HUES48 (cell line): ENCODE measurements at regions not wholly inside any gene's neighbourhood (a gene's known extent, or its start where the extent isn't known, plus 50 kb on each side); places are given as distances from the start of the nearest gene placed in this dataset.

Experiments
- H3K27ac ChIP-seq: one replicate; pipeline ENCODE4 v1.7.0; 2013; ENCODE audit warnings: low read depth, low read length, inconsistent platforms
- H3K27me3 ChIP-seq: 2 replicates; pipeline ENCODE4 v1.6.1; 2013; ENCODE audit warnings: mild to moderate bottlenecking, low read length; ENCODE audit not compliant: control insufficient read depth, insufficient read depth
- H3K36me3 ChIP-seq: 2 replicates; pipeline ENCODE4 v1.6.1; 2013; ENCODE audit warnings: low read length; ENCODE audit not compliant: control insufficient read depth, insufficient read depth
- H3K4me1 ChIP-seq: 2 replicates; pipeline ENCODE4 v1.6.1; 2013; ENCODE audit warnings: mild to moderate bottlenecking, low read length; ENCODE audit not compliant: control insufficient read depth, insufficient read depth
- H3K4me3 ChIP-seq: 2 replicates; pipeline ENCODE4 v1.5.1; 2013; ENCODE audit warnings: mild to moderate bottlenecking, low read depth, low read length
- H3K9ac ChIP-seq: 2 replicates; pipeline ENCODE4 v1.6.1; 2013; ENCODE audit warnings: mild to moderate bottlenecking, low read depth, low read length, moderate library complexity
- H3K9me3 ChIP-seq: 2 replicates; pipeline ENCODE4 v1.6.1; 2013; ENCODE audit warnings: low read length; ENCODE audit not compliant: control insufficient read depth, insufficient read depth

DNA sequence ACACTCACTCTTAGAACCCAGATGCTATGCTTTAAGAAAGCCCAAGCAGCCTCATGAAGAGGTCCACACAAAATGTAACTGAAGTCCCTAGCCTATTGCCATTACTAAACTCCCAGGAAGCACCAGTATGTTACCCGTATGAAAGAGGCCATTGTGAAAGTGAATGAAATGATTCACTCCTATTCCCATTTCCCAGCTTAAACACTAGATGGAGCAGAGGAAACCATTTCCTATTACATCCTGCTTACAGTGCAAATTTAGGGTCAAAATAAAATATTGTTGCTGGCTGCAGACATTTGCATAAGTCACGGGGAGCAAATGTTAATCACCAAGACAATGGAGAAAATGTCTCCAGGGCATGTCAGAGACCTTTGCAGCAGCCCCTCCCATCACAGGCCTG lies 989.7 kb upstream of the CRIM1 start:
- Histone ChIP-seq H3K27me3 (no peaks in the 10 kb centered on the region), H3K4me3 (no peak overlapping the region), H3K27ac (no peak overlapping the region)

DNA sequence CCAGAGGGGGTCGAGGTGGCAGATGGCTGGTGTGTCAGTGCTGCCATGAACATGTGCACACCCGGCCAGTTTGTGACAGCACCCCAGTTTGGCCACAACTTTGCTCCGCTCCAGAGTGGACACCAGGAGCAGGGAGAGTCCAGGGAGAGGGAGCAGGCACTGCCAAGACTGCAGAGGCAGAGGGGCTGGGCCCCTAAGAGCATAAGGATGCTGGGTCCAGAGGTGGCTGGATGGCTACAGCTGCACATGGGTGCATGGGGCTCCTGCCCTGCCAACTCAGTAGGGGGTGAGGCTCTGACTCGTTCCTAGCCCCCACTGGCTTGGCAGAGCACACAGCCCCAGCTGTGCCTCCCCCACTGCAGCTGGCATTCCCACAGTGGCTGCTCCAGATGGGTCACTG lies 999.2 kb upstream of the CRIM1 start:
- Histone ChIP-seq H3K4me3 (no peak overlapping the region), H3K36me3 (no peaks in the 10 kb centered on the region), H3K9ac (no peak overlapping the region), H3K4me1 (no peaks in the 10 kb centered on the region), H3K27me3 (no peaks in the 10 kb centered on the region), H3K27ac (no peak overlapping the region), H3K9me3 (peaks cover 7% of the 10 kb centered on the region)

More for the DNA sequence above, 989.7 kb upstream of the CRIM1 start:
- Histone ChIP-seq H3K9ac (no peak overlapping the region), H3K9me3 (0 out of 2 replicates have a peak, but pooled peaks cover 4% of the 10 kb centered on the region), H3K4me1 (no peaks in the 10 kb centered on the region), H3K36me3 (no peaks in the 10 kb centered on the region)

DNA sequence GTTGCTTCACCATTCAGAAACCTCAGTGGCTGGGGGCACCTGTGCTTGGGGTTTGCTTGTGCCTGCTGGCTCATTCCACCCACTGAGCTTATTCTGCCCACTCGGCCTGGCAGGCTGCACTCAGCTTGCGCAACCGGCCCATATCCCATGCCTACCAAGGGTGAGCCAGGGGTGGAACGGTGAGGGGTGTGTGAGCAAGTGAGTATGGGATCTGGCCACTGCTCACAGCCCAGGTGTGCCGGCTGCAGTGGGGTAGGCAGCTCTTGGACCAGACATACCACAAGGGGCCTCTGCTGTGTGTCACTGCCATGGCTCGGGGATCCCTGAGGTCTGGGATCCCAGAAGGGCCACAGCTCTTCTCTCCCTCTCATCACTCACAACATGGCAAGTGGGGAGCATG lies 1000.5 kb upstream of the CRIM1 start:
- H3K36me3 ChIP-seq: no peaks in the 10 kb centered on the region
- no peak overlapping the region for H3K4me3 ChIP-seq
- H3K27ac ChIP-seq: no peak overlapping the region
- H3K4me1 ChIP-seq: no peaks in the 10 kb centered on the region
- peaks cover 7% of the 10 kb centered on the region for H3K9me3 ChIP-seq
- no peaks in the 10 kb centered on the region for H3K27me3 ChIP-seq
- no peak overlapping the region for H3K9ac ChIP-seq

DNA sequence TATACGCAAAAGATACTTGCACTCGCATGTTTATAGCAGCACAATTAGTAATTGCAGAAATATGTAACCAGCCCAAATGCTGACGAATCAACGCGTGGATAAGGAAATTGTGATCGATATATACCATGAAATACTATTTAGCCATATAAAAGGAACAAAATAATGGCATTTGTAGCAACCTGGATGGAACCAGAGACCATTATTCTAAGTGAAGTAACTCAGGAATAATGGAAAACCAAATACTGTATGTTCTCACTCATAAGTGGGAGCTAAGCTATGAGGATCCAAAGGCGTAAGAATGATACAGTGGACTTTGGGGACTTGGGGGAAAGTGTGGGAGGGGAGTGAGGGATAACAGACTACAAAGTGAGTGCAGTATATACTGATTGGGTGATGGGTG lies 1008.0 kb upstream of the CRIM1 start:
- Histone ChIP-seq H3K9ac (no peak overlapping the region), H3K27me3 (no peaks in the 10 kb centered on the region), H3K4me3 (no peak overlapping the region), H3K27ac (no peak overlapping the region), H3K36me3 (no peaks in the 10 kb centered on the region), H3K9me3 (no peaks in the 10 kb centered on the region), H3K4me1 (no peaks in the 10 kb centered on the region)

DNA sequence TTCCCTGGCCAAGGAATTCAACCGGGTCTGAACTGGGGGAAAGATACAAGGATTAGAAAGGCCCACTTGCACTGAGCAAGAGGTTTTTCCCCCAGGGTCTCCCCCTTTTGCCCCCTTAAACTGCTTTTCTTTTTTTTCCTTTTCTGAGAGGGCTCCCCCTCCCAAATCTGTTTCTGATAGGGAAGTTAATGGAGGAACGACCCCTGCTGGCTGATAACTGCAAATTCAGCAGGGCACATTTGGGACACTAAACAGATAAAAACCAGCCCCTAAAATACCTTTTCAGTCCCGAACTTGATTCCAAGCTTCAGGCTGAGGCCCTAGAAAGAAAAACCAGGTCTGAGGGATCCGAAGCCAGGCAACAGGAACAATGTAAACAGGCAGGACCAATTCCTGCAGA lies 1012.4 kb upstream of the CRIM1 start:
- no peak overlapping the region for H3K4me3 ChIP-seq
- H3K4me1 ChIP-seq: peaks cover 6% of the 10 kb centered on the region; the same call in 1 of the 2 replicates
- no peak overlapping the region for H3K9ac ChIP-seq
- no peaks in the 10 kb centered on the region for H3K27me3 ChIP-seq
- H3K9me3 ChIP-seq: no peaks in the 10 kb centered on the region; the same call in 1 of the 2 replicates
- no peaks in the 10 kb centered on the region for H3K36me3 ChIP-seq
- H3K27ac ChIP-seq: no peak overlapping the region

DNA sequence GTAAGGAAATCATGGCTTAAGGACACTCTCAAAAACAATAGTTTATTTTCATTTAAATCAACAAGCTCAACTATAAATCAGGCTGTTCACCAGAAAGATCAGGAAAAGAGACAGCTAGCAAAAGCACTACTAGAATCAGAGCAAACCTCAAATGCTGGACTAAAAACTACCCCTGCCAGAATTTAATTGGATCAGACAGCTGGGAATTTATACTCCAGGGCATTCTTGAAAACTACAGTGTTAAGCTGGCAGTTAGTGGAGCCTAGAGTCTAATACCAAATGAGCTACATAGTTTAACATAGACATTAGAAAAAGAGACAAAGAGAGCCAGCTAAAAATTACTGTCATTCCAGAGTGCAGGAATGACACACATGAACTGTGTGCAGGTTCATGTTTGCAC lies 1016.4 kb upstream of the CRIM1 start:
- H3K9ac ChIP-seq: no peak overlapping the region
- H3K36me3 ChIP-seq: no peaks in the 10 kb centered on the region
- no peaks in the 10 kb centered on the region for H3K27me3 ChIP-seq
- no peak overlapping the region for H3K4me3 ChIP-seq
- no peak overlapping the region for H3K27ac ChIP-seq
- peaks cover 6% of the 10 kb centered on the region; the same call in 1 of the 2 replicates for H3K4me1 ChIP-seq
- no peaks in the 10 kb centered on the region; the same call in 1 of the 2 replicates for H3K9me3 ChIP-seq

DNA sequence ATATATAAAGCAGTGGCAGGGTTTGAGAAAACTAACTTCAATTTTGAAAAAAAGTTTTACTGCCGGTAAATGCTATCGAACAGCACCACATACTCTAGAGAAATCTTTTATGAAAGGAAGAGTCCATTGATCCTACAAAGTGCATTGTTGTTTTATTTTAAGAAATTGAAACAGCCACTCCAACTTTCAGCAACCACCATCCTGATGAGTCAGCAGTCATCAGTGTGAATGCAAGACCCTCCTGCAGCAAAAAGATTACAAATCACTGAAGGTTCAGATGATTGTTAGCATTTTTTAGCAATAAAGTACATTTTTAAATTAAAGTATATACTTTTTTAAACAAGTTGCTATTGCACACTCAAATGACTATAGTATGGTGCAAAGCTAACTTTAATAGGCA lies 1017.7 kb upstream of the CRIM1 start:
- Histone ChIP-seq H3K27me3 (no peaks in the 10 kb centered on the region), H3K9ac (no peak overlapping the region), H3K27ac (no peak overlapping the region), H3K4me1 (peaks cover 6% of the 10 kb centered on the region; the same call in 1 of the 2 replicates), H3K4me3 (no peak overlapping the region), H3K36me3 (no peaks in the 10 kb centered on the region), H3K9me3 (no peaks in the 10 kb centered on the region; the same call in 1 of the 2 replicates)

DNA sequence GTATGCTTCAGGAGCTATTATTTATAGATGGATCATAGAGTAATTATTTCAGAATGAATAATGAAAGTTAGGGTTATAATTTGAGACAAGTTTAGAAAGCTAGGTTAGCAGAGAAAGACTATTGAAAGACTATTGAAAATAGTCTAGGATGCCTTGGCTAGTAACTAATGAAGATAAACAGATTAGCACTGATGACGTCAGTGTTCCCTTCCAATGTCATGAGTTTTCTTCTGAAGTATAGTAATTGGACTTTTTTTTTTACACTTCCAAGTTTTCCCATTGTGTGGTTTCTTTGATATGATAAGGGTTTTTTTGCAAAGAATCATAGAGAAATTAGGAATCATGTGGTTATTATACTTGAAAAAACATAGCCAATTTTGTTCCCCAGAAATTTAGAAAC lies 1041.5 kb upstream of the CRIM1 start:
- no peaks in the 10 kb centered on the region for H3K36me3 ChIP-seq
- H3K27ac ChIP-seq: no peak overlapping the region
- H3K4me1 ChIP-seq: no peaks in the 10 kb centered on the region
- H3K4me3 ChIP-seq: no peak overlapping the region
- no peaks in the 10 kb centered on the region for H3K27me3 ChIP-seq
- no peak overlapping the region for H3K9ac ChIP-seq
- H3K9me3 ChIP-seq: no peaks in the 10 kb centered on the region

DNA sequence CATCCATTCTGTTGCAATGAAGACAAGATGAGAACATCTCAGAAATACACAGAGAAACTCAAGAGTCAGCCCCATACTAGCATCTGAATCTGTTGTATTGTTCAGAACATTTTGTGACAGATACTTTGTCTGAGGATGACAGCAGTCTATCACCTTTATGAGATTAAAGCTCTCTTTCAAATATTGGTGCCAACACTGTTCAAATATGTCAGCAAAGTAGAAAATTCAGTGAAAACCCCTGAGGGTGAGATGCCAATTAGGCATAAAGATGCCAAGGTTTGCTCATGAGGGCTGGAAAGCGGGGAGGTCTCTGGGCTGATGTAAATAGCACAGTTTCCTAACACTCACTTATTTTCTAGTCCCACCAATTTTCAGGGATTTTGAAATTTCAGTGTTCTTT lies 1054.2 kb upstream of the CRIM1 start:
- Histone ChIP-seq H3K27me3 (no peaks in the 10 kb centered on the region), H3K27ac (no peak overlapping the region), H3K9me3 (no peaks in the 10 kb centered on the region), H3K9ac (no peak overlapping the region), H3K4me3 (no peak overlapping the region), H3K4me1 (no peaks in the 10 kb centered on the region), H3K36me3 (no peaks in the 10 kb centered on the region)

DNA sequence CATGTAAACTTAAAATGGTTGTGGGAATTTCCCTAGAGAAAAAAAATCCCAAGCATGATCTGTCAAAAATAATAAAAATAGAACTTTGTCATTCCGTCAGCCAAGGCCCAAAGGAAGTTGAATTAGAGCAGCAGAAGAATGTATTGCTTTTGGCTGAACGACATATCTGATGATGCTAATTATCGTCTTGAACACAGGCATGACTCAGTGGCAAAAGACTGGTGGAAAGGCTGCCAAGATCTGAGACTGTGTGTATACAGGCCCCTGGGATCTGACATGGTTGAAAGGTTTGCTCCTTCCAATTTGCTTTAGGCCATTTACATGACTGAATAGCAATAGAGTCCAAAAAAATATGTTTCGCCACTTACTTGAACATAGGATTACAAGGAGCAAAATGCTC lies 1057.1 kb upstream of the CRIM1 start:
- Histone ChIP-seq H3K27ac (no peak overlapping the region), H3K9me3 (no peaks in the 10 kb centered on the region), H3K4me1 (peaks cover 5% of the 10 kb centered on the region; the same call in 1 of the 2 replicates), H3K27me3 (no peaks in the 10 kb centered on the region), H3K36me3 (no peaks in the 10 kb centered on the region), H3K9ac (no peak overlapping the region), H3K4me3 (no peak overlapping the region)

DNA sequence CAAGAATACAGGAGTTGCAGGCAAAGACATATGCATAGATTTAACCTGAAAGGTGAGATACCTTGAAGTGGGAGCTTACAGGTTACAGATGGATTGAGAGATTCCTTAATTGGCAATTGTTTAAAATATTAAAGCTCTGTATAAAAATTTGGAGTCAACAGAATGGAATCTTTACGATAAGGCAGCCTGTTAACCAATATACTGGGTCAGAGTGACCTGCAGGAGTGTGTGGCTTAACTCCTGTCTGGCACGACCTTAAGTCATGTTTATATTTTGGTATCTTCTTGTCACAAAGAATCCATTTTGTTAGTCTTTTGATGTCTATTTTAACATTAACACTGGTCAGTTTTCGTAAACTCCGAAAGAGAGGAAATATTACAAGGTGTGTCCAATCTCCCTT lies 1058.2 kb upstream of the CRIM1 start:
- no peak overlapping the region for H3K9ac ChIP-seq
- no peak overlapping the region for H3K4me3 ChIP-seq
- no peak overlapping the region for H3K27ac ChIP-seq
- no peaks in the 10 kb centered on the region for H3K36me3 ChIP-seq
- H3K9me3 ChIP-seq: no peaks in the 10 kb centered on the region
- H3K27me3 ChIP-seq: no peaks in the 10 kb centered on the region
- H3K4me1 ChIP-seq: peaks cover 14% of the 10 kb centered on the region
